ENCODE measurements at regions not wholly inside any gene's neighbourhood (a gene's known extent, or its start where the extent isn't known, plus 50 kb on each side); places are given as distances from the start of the nearest gene placed in this dataset.

- no peak for DNase-seq (ENCODE audit: low read depth, low spot score)
- no peak overlapping the region for H3K4me3 ChIP-seq (ENCODE audit: low read depth, low read length)
- ChIA-PET CTCF (no interaction called here), POLR2A (no interaction called here)
- TF ChIP-seq CTCF (IDR thresholded peaks at IDR 0.05; ENCODE audit: insufficient read depth, low read length, missing control alignments), result no peak
These were observed 223.0 kb upstream of the DPH6 start for GRCh38 chr15:35768949-35769348.

GRCh38 chr15:35769656-35770055 lies 223.7 kb upstream of the DPH6 start:
- POLR2A ChIA-PET, result no interaction called here
- TF ChIP-seq CTCF (IDR thresholded peaks at IDR 0.05; ENCODE audit: insufficient read depth, low read length, missing control alignments), result no peak
- CTCF ChIA-PET, result no interaction called here
- no peak overlapping the region for H3K4me3 ChIP-seq (ENCODE audit: low read depth, low read length)
- no peak for DNase-seq (ENCODE audit: low read depth, low spot score)

GRCh38 chr15:35771746-35772442 lies 225.9 kb upstream of the DPH6 start:
- CTCF ChIA-PET, result no interaction called here
- no peak for DNase-seq (ENCODE audit: low read depth, low spot score)

GRCh38 chr15:35774653-35775052 lies 228.7 kb upstream of the DPH6 start:
- no peak overlapping the region for H3K4me3 ChIP-seq (ENCODE audit: low read depth, low read length)
- no peak for DNase-seq (ENCODE audit: low read depth, low spot score)
- POLR2A ChIA-PET, result no interaction called here
- CTCF ChIA-PET, result no interaction called here
- TF ChIP-seq CTCF (IDR thresholded peaks at IDR 0.05; ENCODE audit: insufficient read depth, low read length, missing control alignments), result no peak

More at GRCh38 chr15:35771746-35772442, 225.9 kb upstream of the DPH6 start:
- POLR2A ChIA-PET, result no interaction called here
- no peak for TF ChIP-seq CTCF (IDR thresholded peaks at IDR 0.05; ENCODE audit: insufficient read depth, low read length, missing control alignments)
- no peak overlapping the region for H3K4me3 ChIP-seq (ENCODE audit: low read depth, low read length)

- CTCF ChIA-PET, result no interaction called here
- POLR2A ChIA-PET, result no interaction called here
- DNase-seq (ENCODE audit: low read depth, low spot score), result no peak
- no peak overlapping the region for H3K4me3 ChIP-seq (ENCODE audit: low read depth, low read length)
- no peak for TF ChIP-seq CTCF (IDR thresholded peaks at IDR 0.05; ENCODE audit: insufficient read depth, low read length, missing control alignments)
These were observed 229.5 kb upstream of the DPH6 start for GRCh38 chr15:35775471-35775870.

- H3K4me3 ChIP-seq (ENCODE audit: low read depth, low read length), result no peak overlapping the region
- no peak for DNase-seq (ENCODE audit: low read depth, low spot score)
- TF ChIP-seq CTCF (IDR thresholded peaks at IDR 0.05; ENCODE audit: insufficient read depth, low read length, missing control alignments), result no peak
- ChIA-PET POLR2A (no interaction called here), CTCF (no interaction called here)
These were observed 231.1 kb upstream of the DPH6 start for GRCh38 chr15:35777061-35777460.

All from AG04449 (cell line).